Effector memory CD8-positive, alpha-beta T cell (primary cell): ENCODE measurements at regions not wholly inside any gene's neighbourhood (a gene's known extent, or its start where the extent isn't known, plus 50 kb on each side); places are given as distances from the start of the nearest gene placed in this dataset.

ENCODE experiments used
- ATAC-seq: fragments of 150-1000 bp; cut with Tn5 transposase; replicated peaks from 2 replicates; pipeline ENCODE4 v1.10.0; 2021; ENCODE audit warnings: mild to moderate bottlenecking, moderate library complexity
- DNase-seq, 3 experiments: peaks; one replicate each; pipeline ENCODE4 v3.0.0; 2021
- H3K27ac Mint-ChIP-seq, 2 donors: one replicate each; pipeline ENCODE4 v1.8.0; 2022; ENCODE audit warnings: mild to moderate bottlenecking in 2 of 2, mixed read lengths in 2 of 2, moderate library complexity in 2 of 2
- H3K27me3 Mint-ChIP-seq, 2 donors: one replicate each; pipeline ENCODE4 v1.8.0; 2022; ENCODE audit warnings: mixed read lengths in 2 of 2
- H3K36me3 Mint-ChIP-seq: one replicate; pipeline ENCODE4 v1.8.0; 2022; ENCODE audit warnings: mild to moderate bottlenecking, moderate library complexity, mixed read lengths; ENCODE audit not compliant: insufficient read depth
- H3K4me1 Mint-ChIP-seq, 2 donors: one replicate each; pipeline ENCODE4 v1.8.0; 2022; ENCODE audit warnings: low read depth in 2 of 2, mixed read lengths in 2 of 2
- H3K4me3 Mint-ChIP-seq, 2 donors: one replicate each; pipeline ENCODE4 v1.8.0; 2022; ENCODE audit warnings: mild to moderate bottlenecking in 2 of 2, mixed read lengths in 2 of 2, moderate library complexity in 2 of 2
- H3K9me3 Mint-ChIP-seq, 2 donors: one replicate each; pipeline ENCODE4 v1.8.0; 2022; ENCODE audit warnings: mixed read lengths in 2 of 2

GRCh38 chr20:48390981-48391380 is 436.8 kb downstream of the PREX1 start:
- Mint-ChIP-seq H3K9me3 (peaks cover 8 to 24% of the 10 kb centered on the region in 2 donors), H3K27me3 (peaks cover 58 to 59% of the 10 kb centered on the region in 2 donors), H3K36me3 (no peaks in the 10 kb centered on the region), H3K4me1 (no peaks in the 10 kb centered on the region), H3K27ac (no peak overlapping the region), H3K4me3 (no peak overlapping the region)
- DNase-seq = no peak
- no peak for ATAC-seq

GRCh38 chr20:48387675-48388074 is 440.1 kb downstream of the PREX1 start:
- Mint-ChIP-seq H3K27me3 (peaks cover 40 to 43% of the 10 kb centered on the region in 2 donors), H3K4me3 (no peak overlapping the region), H3K27ac (no peak overlapping the region), H3K4me1 (no peaks in the 10 kb centered on the region), H3K9me3 (peaks cover 10 to 17% of the 10 kb centered on the region in 2 donors), H3K36me3 (no peaks in the 10 kb centered on the region)
- DNase-seq (no peak), ATAC-seq (no peak)

GRCh38 chr20:48385527-48385926 is 442.3 kb downstream of the PREX1 start:
- H3K4me3 Mint-ChIP-seq = no peak overlapping the region
- H3K27me3 Mint-ChIP-seq = peaks cover 53 to 64% of the 10 kb centered on the region in 2 donors
- peaks cover 3% of the 10 kb centered on the region in 2 donors for H3K9me3 Mint-ChIP-seq
- ATAC-seq (no peak), DNase-seq (no peak)
- H3K27ac Mint-ChIP-seq = no peak overlapping the region
- no peaks in the 10 kb centered on the region for H3K36me3 Mint-ChIP-seq
- no peaks in the 10 kb centered on the region for H3K4me1 Mint-ChIP-seq

- no peak overlapping the region for H3K4me3 Mint-ChIP-seq
- no peak for DNase-seq
- H3K4me1 Mint-ChIP-seq = no peaks in the 10 kb centered on the region
- peaks cover 0 to 2% of the 10 kb centered on the region in 2 donors for H3K9me3 Mint-ChIP-seq
- ATAC-seq = no peak
- no peak overlapping the region for H3K27ac Mint-ChIP-seq
- H3K36me3 Mint-ChIP-seq = no peaks in the 10 kb centered on the region
- peaks cover 57 to 68% of the 10 kb centered on the region in 2 donors for H3K27me3 Mint-ChIP-seq
Measured at GRCh38 chr20:48385114-48385513, 442.7 kb downstream of the PREX1 start.

- Mint-ChIP-seq H3K9me3 (peaks cover 0 to 2% of the 10 kb centered on the region in 2 donors), H3K4me3 (no peak overlapping the region), H3K27ac (no peak overlapping the region), H3K36me3 (no peaks in the 10 kb centered on the region), H3K4me1 (no peaks in the 10 kb centered on the region), H3K27me3 (peaks cover 65 to 76% of the 10 kb centered on the region in 2 donors)
- ATAC-seq (no peak), DNase-seq (no peak)
Measured at GRCh38 chr20:48384147-48384818, 443.5 kb downstream of the PREX1 start.

GRCh38 chr20:48383252-48383651 is 444.5 kb downstream of the PREX1 start:
- ATAC-seq = no peak
- no peaks in the 10 kb centered on the region for H3K36me3 Mint-ChIP-seq
- no peak overlapping the region for H3K4me3 Mint-ChIP-seq
- peaks cover 60 to 79% of the 10 kb centered on the region in 2 donors for H3K27me3 Mint-ChIP-seq
- H3K27ac Mint-ChIP-seq = no peak overlapping the region
- H3K9me3 Mint-ChIP-seq = peaks cover 0 to 2% of the 10 kb centered on the region in 2 donors
- no peak for DNase-seq
- no peaks in the 10 kb centered on the region for H3K4me1 Mint-ChIP-seq

GRCh38 chr20:48382304-48382703 is 445.5 kb downstream of the PREX1 start:
- Mint-ChIP-seq H3K9me3 (peaks cover 0 to 2% of the 10 kb centered on the region in 2 donors), H3K4me3 (no peak overlapping the region), H3K27me3 (peaks cover 59 to 79% of the 10 kb centered on the region in 2 donors), H3K36me3 (no peaks in the 10 kb centered on the region), H3K4me1 (no peaks in the 10 kb centered on the region), H3K27ac (no peak overlapping the region)
- no peak for DNase-seq
- no peak for ATAC-seq

- H3K9me3 Mint-ChIP-seq = peaks cover 0 to 2% of the 10 kb centered on the region in 2 donors
- ATAC-seq = no peak
- no peaks in the 10 kb centered on the region for H3K4me1 Mint-ChIP-seq
- no peak overlapping the region for H3K27ac Mint-ChIP-seq
- no peaks in the 10 kb centered on the region for H3K36me3 Mint-ChIP-seq
- DNase-seq = no peak
- no peak overlapping the region for H3K4me3 Mint-ChIP-seq
- H3K27me3 Mint-ChIP-seq = peaks cover 59 to 79% of the 10 kb centered on the region in 2 donors
Measured at GRCh38 chr20:48381353-48382120, 446.3 kb downstream of the PREX1 start.

GRCh38 chr20:48380661-48381060 is 447.1 kb downstream of the PREX1 start:
- ATAC-seq = no peak
- Mint-ChIP-seq H3K27me3 (peaks cover 65 to 79% of the 10 kb centered on the region in 2 donors), H3K4me3 (no peak overlapping the region)

GRCh38 chr20:48378976-48379675 is 448.7 kb downstream of the PREX1 start:
- peaks cover 81 to 92% of the 10 kb centered on the region in 2 donors for H3K27me3 Mint-ChIP-seq
- H3K27ac Mint-ChIP-seq = no peak overlapping the region
- no peaks in the 10 kb centered on the region for H3K4me1 Mint-ChIP-seq
- H3K36me3 Mint-ChIP-seq = no peaks in the 10 kb centered on the region
- ATAC-seq (no peak), DNase-seq (no peak)
- no peaks in the 10 kb centered on the region for H3K9me3 Mint-ChIP-seq
- H3K4me3 Mint-ChIP-seq = no peak overlapping the region

More at GRCh38 chr20:48380661-48381060, 447.1 kb downstream of the PREX1 start:
- Mint-ChIP-seq H3K27ac (no peak overlapping the region), H3K4me1 (no peaks in the 10 kb centered on the region), H3K9me3 (peaks cover 0 to 2% of the 10 kb centered on the region in 2 donors), H3K36me3 (no peaks in the 10 kb centered on the region)
- DNase-seq = no peak

- H3K9me3 Mint-ChIP-seq = no peaks in the 10 kb centered on the region
- no peak overlapping the region for H3K4me3 Mint-ChIP-seq
- H3K27ac Mint-ChIP-seq = no peak overlapping the region
- H3K4me1 Mint-ChIP-seq = no peaks in the 10 kb centered on the region
- no peak for DNase-seq
- ATAC-seq = no peak
- H3K27me3 Mint-ChIP-seq = peaks cover 76 to 98% of the 10 kb centered on the region in 2 donors
- no peaks in the 10 kb centered on the region for H3K36me3 Mint-ChIP-seq
Measured at GRCh38 chr20:48377940-48378339, 449.9 kb downstream of the PREX1 start.

GRCh38 chr20:48375804-48376203 is 452.0 kb downstream of the PREX1 start:
- Mint-ChIP-seq H3K27me3 (peaks cover 57 to 79% of the 10 kb centered on the region in 2 donors), H3K36me3 (no peaks in the 10 kb centered on the region), H3K27ac (no peak overlapping the region), H3K9me3 (no peaks in the 10 kb centered on the region), H3K4me3 (no peak overlapping the region), H3K4me1 (no peaks in the 10 kb centered on the region)
- DNase-seq = no peak
- ATAC-seq = no peak

- H3K27me3 Mint-ChIP-seq = peaks cover 49 to 79% of the 10 kb centered on the region in 2 donors
- ATAC-seq = no peak
- H3K4me3 Mint-ChIP-seq = no peak overlapping the region
Measured at GRCh38 chr20:48374991-48375595, 452.7 kb downstream of the PREX1 start.

More at GRCh38 chr20:48374991-48375595, 452.7 kb downstream of the PREX1 start:
- Mint-ChIP-seq H3K9me3 (no peaks in the 10 kb centered on the region), H3K4me1 (no peaks in the 10 kb centered on the region), H3K36me3 (no peaks in the 10 kb centered on the region), H3K27ac (no peak overlapping the region)
- DNase-seq = no peak
